ENCODE measurements at regions not wholly inside any gene's neighbourhood (a gene's known extent, or its start where the extent isn't known, plus 50 kb on each side); places are given as distances from the start of the nearest gene placed in this dataset.
"Not testable (repeated sequence)": the region's sequence is repeated elsewhere in the genome, so short reads cannot be mapped to it uniquely, and the experiment has no call there.

DNA sequence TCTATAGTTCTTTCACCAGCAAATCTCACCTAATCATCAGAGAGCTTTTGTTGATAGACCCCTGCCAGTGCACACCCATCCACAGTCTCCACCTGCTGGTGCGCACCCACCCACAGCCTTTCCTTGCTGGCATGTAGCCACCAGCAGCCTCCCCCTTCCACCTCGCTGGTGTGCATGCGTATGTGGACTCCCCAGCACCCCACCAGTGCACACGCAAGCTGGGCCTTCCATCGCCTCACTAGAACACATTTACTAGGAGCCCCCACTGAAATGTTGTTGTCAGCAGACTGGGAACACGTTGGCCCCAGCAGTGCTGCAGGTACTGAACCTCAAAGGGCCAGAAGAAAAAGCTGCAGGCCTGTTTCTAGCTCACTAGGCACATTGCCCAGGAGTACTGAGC is 104.9 kb upstream of the ZWINT start:
- Histone ChIP-seq H3K9ac (ENCODE audit: low read depth, low read length) (no peak overlapping the region), H3K9me3 (ENCODE audit: control insufficient read depth, insufficient read depth, low read length) (no peaks in the 10 kb centered on the region), H3K4me1 (ENCODE audit: insufficient read depth, low read length) (no peaks in the 10 kb centered on the region), H3K36me3 (ENCODE audit: insufficient read depth, low read length) (no peaks in the 10 kb centered on the region)

GRCh38 chr10:56449770-56450169 is 88.7 kb upstream of the ZWINT start:
- Histone ChIP-seq H3K9me3 (ENCODE audit: control insufficient read depth, insufficient read depth, low read length) (no peaks in the 10 kb centered on the region), H3K4me1 (ENCODE audit: insufficient read depth, low read length) (no peaks in the 10 kb centered on the region), H3K36me3 (ENCODE audit: insufficient read depth, low read length) (no peaks in the 10 kb centered on the region), H3K9ac (ENCODE audit: low read depth, low read length) (no peak overlapping the region)

DNA sequence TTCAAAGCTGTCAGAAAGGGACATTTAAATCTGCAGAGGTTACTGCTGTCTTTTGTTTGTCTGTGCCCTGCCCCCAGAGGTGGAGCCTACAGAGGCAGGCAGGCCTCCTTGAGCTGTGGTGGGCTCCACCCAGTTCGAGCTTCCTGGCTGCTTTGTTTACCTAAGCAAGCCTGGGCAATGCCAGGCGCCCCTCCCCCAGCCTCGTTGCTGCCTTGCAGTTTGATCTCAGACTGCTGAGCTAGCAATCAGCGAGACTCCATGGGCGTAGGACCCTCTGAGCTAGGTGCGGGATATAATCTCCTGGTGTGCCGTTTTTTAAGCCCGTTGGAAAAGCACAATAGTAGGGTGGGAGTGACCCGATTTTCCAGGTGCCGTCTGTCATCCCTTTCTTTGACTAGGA is 86.6 kb upstream of the ZWINT start:
- H3K9me3 ChIP-seq (ENCODE audit: control insufficient read depth, insufficient read depth, low read length); H3K4me1 ChIP-seq (ENCODE audit: insufficient read depth, low read length); H3K36me3 ChIP-seq (ENCODE audit: insufficient read depth, low read length); H3K9ac ChIP-seq (ENCODE audit: low read depth, low read length): not testable (repeated sequence)

DNA sequence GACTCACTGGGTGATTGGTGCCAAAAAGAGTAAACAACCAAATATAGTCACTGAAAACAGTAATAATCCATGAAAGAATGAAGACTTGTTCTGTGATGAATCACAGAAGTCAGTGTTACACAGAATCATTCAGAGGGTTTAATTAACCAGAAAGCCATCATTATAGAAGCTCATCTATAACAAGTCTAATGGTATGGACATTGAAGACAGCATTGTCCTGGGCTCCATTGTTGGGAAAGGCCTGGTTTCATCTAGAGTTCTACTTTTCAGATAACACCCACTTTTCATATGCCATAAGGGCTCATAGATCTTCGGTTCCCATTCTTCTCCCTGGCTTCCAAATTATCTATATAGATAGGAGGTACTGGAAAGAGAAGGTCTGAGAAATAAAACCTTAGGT is 80.3 kb upstream of the ZWINT start:
- H3K36me3 ChIP-seq (ENCODE audit: insufficient read depth, low read length); H3K9ac ChIP-seq (ENCODE audit: low read depth, low read length); H3K4me1 ChIP-seq (ENCODE audit: insufficient read depth, low read length); H3K9me3 ChIP-seq (ENCODE audit: control insufficient read depth, insufficient read depth, low read length): not testable (repeated sequence)
